ENCODE measurements at regions not wholly inside any gene's neighbourhood (a gene's known extent, or its start where the extent isn't known, plus 50 kb on each side); places are given as distances from the start of the nearest gene placed in this dataset.
A peak's percentile ranks its signal among the peaks of the same experiment; 100 is the strongest.

DNA sequence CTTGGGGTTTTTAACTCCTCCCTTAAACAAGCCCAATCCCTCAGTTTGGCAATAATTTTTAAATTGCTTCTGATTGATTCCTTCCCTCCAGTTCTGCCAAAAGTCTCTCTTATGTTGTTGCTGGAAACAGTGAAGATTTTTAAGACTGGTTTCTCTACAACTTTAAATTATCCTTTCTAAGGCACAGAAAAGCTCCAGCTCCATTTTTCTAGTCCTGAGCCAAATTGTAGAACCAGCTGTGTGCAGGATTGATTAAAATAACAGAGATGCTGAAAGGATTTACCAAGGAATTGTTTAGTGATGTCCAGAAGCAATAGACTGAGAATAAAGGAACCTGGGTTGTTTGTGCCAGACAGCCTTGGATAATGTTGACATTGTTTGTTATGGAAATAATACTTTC, 111.3 kb downstream of the NUDT12 start:
- DNase-seq = no peak
- TF ChIP-seq POLR2A (IDR thresholded peaks at IDR 0.05; ENCODE audit: low read length) (no peak), GATA1 (IDR thresholded peaks at IDR 0.05; ENCODE audit: low read depth, low read length) (no peak)

DNA sequence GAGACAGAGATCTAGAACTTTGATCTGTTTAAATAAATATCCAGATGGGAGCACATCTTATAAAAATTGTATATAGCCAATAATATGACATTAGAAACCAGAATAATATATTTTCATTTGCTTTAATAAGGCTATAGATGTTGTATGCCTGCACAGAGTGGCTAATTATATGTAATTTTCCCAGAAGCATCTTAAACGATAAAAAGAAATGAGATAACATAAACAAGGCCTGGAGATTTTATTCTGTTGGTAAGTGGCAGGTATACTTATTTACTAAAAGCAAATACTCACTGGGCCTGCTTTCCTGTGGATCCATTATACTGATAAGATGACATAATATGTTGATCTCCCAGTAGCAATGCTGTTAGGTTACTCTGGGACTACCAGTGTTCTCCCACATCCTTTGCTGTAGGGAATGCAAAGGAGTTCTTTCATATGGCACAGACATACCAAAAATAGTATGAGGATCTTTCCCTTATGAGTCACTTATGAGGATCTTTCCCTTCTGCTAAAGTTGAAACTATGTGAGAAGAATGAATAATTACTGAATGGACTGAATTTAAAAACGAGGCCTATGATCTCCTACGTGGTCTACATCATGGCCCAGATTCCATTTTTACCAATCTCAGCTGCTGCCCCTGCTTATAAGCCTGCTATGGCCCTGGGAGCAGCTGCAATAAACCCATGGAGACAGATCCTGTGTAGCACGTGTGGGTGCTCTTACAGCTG, 112.1 kb downstream of the NUDT12 start:
- TF ChIP-seq GATA1 (IDR thresholded peaks at IDR 0.05; ENCODE audit: low read depth, low read length) (no peak), POLR2A (IDR thresholded peaks at IDR 0.05; ENCODE audit: low read length) (no peak)
- DNase-seq = no peak

DNA sequence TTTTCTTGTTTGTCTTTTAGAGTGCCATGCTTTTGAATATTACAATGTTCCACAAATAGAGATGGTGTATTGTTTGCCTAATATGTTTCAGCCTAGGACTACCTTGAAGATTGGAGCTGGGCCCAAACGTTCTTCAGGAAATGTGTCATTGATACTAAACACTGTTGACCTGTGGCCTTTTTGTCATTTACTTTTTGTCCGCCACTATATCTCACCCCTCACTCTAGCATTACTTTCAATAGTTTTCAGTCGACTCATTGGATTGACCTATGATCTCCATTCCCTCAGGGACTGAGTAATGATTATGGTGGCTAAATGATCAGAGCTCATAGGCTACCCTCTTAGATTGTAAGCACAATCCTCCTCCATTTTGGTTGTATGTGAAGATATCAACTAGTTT, 115.8 kb downstream of the NUDT12 start:
- DNase-seq = no peak
- TF ChIP-seq POLR2A (IDR thresholded peaks at IDR 0.05; ENCODE audit: low read length) = no peak
- TF ChIP-seq GATA1 (IDR thresholded peaks at IDR 0.05; ENCODE audit: low read depth, low read length) = no peak

DNA sequence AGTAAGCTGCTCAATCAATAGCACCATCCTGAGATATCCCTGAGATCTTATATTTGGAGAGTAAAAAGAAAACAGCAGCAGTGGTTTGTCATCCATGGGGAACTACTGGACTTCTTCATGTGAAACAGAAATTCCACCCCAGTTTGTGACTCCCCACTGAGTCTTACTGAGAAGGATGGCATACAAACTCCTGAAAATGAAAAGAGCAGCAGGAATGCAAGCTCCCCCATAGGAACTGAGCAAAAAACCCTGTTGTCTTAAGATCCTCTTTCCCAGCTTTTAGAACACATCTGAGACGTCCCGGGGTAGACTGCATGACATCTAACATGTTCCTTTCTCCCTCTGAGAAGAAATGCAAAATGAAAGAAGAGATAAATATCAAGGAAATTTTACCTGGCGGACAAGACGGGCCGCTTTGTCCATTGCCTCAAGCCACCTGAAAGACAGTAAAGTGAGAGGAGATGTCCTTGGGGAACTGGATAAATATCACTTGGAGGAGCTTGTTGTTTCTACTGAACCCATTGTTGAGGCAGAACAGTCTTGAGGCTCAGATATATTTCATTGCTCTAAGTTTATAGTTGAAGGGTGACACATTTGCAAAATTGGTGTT, 117.1 kb downstream of the NUDT12 start:
- DNase-seq = no peak
- no peak for TF ChIP-seq POLR2A (IDR thresholded peaks at IDR 0.05; ENCODE audit: low read length)
- no peak for TF ChIP-seq GATA1 (IDR thresholded peaks at IDR 0.05; ENCODE audit: low read depth, low read length)

DNA sequence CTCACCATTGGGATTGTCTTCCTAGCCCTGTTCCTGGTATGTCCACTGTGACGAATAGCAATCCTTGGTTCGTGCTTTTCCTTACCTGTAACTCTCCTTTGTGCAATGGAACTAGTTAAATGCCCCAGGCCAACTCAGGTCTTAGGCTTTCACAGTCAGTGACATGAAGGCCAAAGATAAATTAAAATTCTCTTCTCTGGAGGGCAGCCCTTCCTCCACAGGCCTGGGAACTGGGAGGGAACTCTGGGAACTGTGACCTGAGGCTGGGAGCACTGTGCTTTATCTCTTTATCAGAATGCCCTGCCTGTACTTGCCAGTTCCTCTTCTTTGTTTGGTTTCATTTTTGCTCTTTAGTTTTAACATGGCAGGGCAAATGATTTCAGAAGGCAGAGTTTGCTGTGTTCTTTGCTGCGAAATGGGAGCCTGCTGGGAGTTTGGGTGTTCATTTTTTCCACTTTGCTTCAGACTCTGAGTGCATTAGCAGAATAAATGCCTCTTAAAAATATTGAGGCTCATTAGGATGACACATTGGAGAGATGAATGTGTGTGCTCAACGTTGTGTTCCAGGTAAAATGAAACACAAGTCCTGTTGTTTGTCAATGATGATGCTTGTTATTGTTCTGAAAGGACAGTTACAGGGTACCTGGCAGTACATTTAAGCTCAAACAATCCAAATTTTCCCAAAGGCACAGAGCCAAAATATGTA, 118.1 kb downstream of the NUDT12 start:
- no peak for DNase-seq
- TF ChIP-seq GATA1 (IDR thresholded peaks at IDR 0.05; ENCODE audit: low read depth, low read length) = no peak
- TF ChIP-seq POLR2A (IDR thresholded peaks at IDR 0.05; ENCODE audit: low read length) = no peak

DNA sequence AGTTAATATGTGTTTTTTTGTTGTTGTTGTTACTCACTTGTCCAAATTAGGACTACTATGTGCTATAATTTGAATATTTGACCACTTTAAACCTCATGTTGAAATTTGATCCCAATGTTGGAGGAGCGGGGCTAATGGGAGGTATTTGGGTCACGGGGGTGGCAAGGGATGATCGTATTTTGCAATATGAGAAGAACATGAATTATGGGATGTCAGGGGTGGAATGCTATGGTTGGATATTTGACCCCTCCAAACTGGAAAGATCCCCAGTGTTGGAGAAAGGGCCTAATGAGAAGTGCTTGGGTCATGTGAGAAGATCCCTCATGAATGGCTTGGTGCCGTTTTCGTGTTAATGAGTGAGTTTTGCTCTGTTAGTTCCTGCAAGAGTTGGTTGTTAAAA, 119.8 kb downstream of the NUDT12 start:
- DNase-seq = no peak
- TF ChIP-seq GATA1 (IDR thresholded peaks at IDR 0.05; ENCODE audit: low read depth, low read length) (no peak), POLR2A (IDR thresholded peaks at IDR 0.05; ENCODE audit: low read length) (no peak)

DNA sequence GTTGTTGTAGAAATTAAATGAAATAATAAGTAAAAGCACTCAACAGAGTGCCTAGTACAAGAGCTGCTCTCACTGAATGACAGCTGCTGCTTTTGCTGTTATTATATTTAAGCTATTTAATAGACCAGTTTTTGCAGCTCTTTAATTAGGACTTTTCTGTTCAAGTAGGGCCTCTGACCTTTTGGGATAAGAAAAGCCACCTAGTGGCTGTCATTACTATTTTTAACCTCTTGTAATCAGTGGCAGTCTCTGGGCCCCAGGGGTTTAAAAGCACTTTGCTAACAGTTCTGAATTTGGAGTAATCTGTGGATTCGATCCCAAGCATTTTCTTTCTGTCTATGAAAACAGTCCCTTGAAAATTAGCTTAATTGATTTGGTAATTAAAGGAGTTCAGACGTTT, 121.1 kb downstream of the NUDT12 start:
- DNase-seq = peak in 1 of 2 experiments; percentile 9
- TF ChIP-seq GATA1 (IDR thresholded peaks at IDR 0.05; ENCODE audit: low read depth, low read length) (no peak), POLR2A (IDR thresholded peaks at IDR 0.05; ENCODE audit: low read length) (no peak)

DNA sequence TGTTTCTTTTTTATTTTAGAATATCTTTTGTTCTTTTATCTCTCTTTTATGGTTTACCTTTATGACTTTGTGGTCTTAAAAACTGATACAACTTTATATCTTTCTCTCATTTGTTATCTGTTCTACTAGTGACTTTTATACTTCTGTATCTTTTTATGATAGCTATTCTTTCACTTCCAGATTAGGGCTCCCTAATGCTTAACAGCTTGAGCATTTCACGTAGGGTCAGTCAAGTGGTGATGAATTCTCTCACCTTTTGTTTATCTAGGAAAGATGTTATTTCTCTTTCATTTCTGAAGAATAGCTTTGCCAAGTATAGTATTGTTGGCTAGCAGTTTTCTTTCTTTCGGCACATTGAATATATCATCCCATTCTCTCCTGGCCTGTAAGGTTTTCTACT, 123.6 kb downstream of the NUDT12 start:
- TF ChIP-seq GATA1 (IDR thresholded peaks at IDR 0.05; ENCODE audit: low read depth, low read length) = no peak
- no peak for TF ChIP-seq POLR2A (IDR thresholded peaks at IDR 0.05; ENCODE audit: low read length)
- DNase-seq = no peak

DNA sequence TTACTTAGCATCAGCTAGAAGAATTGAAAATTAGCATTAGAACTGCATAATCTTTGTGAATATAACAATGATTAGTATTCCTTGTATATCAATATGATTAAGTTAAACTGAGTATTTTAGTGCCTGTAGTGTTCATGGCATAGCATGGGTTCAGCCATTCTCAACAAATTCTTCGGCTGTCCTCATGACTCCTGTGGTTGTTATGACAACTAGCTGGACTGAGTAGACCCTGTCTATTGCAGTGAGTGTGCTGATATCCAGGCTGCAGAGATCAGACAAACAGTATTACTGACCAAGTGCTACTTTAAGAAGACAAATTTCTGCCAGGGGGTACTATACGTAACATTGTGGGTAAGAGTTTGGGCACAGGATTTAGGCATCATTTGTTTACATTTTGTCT, 125.9 kb downstream of the NUDT12 start:
- TF ChIP-seq POLR2A (IDR thresholded peaks at IDR 0.05; ENCODE audit: low read length) = no peak
- no peak for TF ChIP-seq GATA1 (IDR thresholded peaks at IDR 0.05; ENCODE audit: low read depth, low read length)
- no peak for DNase-seq

DNA sequence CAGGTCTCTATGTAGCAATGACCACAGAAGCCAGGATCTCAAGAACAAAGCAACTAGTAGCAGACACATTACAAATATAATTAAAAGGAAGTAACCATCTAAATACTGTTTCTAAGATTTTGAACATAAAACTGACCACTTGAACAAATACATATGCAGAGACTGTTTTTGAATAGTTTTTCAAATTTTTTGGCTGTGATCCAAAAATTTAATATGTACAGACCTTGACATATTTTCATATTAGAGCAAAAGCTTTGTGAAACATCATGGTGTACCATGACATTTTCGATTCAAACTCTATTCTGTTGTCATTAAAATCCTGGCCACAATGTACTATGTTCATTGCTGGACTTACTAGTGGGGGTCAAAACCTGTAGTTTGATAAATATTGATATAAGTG, 126.5 kb downstream of the NUDT12 start:
- TF ChIP-seq GATA1 (IDR thresholded peaks at IDR 0.05; ENCODE audit: low read depth, low read length) (no peak), POLR2A (IDR thresholded peaks at IDR 0.05; ENCODE audit: low read length) (no peak)

DNA sequence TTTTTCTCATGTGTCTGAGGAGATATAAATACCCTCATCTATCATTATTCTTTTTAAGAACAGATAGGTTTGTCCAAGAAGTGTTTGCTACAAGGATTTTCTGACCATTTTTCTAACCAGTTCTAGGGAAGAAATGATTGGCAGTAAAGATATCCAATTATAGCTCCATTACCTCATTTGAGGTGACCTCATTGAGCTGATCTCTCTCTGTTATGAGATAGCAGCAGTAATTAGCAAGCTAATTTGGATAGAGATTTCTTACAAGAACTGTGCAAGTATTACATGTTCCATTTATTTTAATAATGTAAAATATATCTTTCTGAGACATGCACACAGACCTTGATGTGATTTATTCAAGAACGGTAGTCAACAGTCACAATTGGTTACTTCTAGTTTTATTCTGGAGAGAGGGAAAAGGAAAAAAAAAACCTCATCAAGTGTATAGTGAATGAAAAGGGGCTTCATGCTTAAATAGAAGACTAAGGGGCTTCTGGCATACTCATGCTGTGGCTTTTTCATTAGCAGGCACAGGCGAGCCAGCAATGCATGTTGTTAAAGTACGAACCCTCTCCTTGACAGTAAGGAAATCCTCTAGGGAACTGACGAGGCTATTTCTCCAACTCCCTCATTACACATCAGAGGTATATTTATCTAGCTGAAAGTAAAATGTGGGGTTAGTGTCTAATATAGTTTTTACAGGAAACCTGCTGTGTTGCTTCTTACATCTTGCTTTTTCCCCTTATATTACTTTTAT, 127.3 kb downstream of the NUDT12 start:
- no peak for DNase-seq
- no peak for TF ChIP-seq POLR2A (IDR thresholded peaks at IDR 0.05; ENCODE audit: low read length)
- no peak for TF ChIP-seq GATA1 (IDR thresholded peaks at IDR 0.05; ENCODE audit: low read depth, low read length)

More for the DNA sequence above, 126.5 kb downstream of the NUDT12 start:
- DNase-seq = no peak

DNA sequence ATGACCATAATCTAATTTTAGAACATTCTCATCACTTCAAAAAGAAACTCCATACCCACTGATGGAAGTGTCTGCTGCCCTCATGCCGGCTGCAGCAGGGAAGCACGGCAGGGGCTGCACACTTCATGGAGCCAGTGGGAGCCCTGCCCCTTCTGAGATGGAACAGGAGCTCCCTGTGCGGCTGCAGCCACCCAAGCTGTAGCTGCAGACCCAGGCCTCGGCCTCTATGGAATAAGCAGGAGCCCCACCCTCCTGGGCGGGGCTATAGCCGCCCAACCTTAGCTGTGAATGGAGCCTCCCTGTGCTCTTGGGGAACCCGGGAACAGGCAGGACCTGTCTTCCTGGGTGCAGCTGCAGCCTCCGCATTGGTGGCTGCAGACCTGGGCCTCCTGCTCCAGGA, 128.5 kb downstream of the NUDT12 start:
- no peak for DNase-seq
- TF ChIP-seq POLR2A (IDR thresholded peaks at IDR 0.05; ENCODE audit: low read length) (no peak), GATA1 (IDR thresholded peaks at IDR 0.05; ENCODE audit: low read depth, low read length) (no peak)

DNA sequence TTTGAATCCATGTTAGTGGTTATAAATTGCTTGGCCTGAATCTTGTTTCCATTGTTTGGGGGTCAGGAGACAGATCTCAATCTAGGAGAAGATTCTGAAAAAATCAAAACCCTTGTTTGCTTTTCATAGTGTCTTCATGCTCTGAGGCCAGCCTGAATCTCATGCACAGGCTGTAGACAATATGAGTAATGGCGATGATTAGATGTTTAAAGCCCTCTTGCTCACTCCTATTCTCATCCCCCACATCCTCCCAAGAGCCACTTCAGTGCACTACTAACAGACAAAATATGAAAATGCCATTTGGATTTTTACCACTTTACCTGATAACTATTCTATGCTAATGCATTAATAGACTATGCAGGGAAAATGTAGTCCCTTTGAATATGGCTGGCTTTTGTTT, 129.4 kb downstream of the NUDT12 start:
- DNase-seq = no peak
- TF ChIP-seq POLR2A (IDR thresholded peaks at IDR 0.05; ENCODE audit: low read length) (no peak), GATA1 (IDR thresholded peaks at IDR 0.05; ENCODE audit: low read depth, low read length) (no peak)

DNA sequence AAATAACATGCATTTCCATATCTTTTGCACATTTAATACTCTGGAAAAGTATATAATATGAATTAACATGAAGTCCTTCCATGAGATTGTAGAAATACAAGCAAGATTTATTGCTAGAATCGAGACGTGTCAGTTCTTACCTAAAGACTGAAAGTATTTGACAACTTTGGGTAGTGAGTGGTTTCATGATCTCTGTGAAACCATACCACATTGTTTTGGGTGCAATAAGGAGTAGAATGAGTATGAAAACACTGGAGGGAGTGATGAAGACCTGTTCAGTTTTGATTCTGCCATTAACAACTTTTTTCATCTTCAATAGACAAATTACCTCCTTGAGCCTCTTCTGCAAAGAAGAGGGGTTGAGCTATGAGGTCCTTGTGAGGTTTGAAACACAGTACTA, 133.7 kb downstream of the NUDT12 start:
- TF ChIP-seq GATA1 (IDR thresholded peaks at IDR 0.05; ENCODE audit: low read depth, low read length) (no peak), POLR2A (IDR thresholded peaks at IDR 0.05; ENCODE audit: low read length) (no peak)
- DNase-seq = no peak
